ENCODE measurements at regions not wholly inside any gene's neighbourhood (a gene's known extent, or its start where the extent isn't known, plus 50 kb on each side); places are given as distances from the start of the nearest gene placed in this dataset.

DNA sequence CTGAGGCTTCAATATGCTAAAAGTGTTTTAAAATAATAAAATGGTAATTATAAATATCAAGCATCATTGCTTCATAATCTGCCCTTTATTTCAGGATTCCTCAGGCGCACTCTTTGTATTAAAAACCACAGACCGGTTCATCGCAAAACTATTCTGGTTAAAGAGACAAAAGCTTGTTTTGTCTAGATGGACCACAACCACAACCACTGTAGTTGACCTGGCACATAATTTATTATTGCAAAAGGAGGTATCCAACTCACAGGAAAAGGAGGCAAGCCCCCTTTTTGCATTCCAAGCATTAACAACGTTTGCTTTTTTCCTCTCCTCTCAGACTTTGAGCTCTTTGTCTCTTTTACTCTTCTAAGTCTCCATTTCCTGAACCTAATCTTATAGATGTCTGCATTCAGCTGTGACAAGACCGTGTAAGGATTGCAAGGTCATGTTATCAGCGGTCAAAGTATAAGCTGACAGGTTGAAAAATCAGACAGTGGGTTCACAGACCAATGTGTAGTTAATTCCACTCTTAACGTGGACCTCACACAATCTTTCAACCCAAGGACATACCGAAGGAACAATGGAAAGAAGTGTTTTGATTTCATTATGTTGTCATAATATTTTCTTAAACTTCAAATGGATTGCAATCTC is 1057.6 kb downstream of the GALC start:
- Histone ChIP-seq H4K20me1 (ENCODE audit: control insufficient read depth, insufficient read depth, low read depth, low read length) (no peaks in the 10 kb centered on the region), H3K27me3 (ENCODE audit: control insufficient read depth, low read length) (no peaks in the 10 kb centered on the region), H3K36me3 (ENCODE audit: control insufficient read depth, low read length) (no peaks in the 10 kb centered on the region), H3K9me2 (replicated peaks; ENCODE audit: control insufficient read depth, low read length) (no peaks in the 10 kb centered on the region), H3K4me3 (ENCODE audit: low read length) (no peak overlapping the region), H3K79me2 (ENCODE audit: control insufficient read depth, low read length) (no peaks in the 10 kb centered on the region), H3F3A (ENCODE audit: control insufficient read depth, insufficient read depth) (no peaks in the 10 kb centered on the region), H3K4me2 (ENCODE audit: low read length) (no peak overlapping the region), H3K4me1 (ENCODE audit: control insufficient read depth, low read length) (no peaks in the 10 kb centered on the region), H3K9me3 (ENCODE audit: control insufficient read depth, insufficient read depth, low read length) (no peaks in the 10 kb centered on the region; the same call in 1 of the 2 replicates), H3K27ac (ENCODE audit: low read depth, low read length) (no peak overlapping the region)
- TF ChIP-seq, protein P1, sequence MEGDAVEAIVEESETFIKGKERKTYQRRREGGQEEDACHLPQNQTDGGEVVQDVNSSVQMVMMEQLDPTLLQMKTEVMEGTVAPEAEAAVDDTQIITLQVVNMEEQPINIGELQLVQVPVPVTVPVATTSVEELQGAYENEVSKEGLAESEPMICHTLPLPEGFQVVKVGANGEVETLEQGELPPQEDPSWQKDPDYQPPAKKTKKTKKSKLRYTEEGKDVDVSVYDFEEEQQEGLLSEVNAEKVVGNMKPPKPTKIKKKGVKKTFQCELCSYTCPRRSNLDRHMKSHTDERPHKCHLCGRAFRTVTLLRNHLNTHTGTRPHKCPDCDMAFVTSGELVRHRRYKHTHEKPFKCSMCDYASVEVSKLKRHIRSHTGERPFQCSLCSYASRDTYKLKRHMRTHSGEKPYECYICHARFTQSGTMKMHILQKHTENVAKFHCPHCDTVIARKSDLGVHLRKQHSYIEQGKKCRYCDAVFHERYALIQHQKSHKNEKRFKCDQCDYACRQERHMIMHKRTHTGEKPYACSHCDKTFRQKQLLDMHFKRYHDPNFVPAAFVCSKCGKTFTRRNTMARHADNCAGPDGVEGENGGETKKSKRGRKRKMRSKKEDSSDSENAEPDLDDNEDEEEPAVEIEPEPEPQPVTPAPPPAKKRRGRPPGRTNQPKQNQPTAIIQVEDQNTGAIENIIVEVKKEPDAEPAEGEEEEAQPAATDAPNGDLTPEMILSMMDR (IDR thresholded peaks at IDR 0.05; ENCODE audit: low read depth, low read length, poor library complexity, severe bottlenecking): no peak
- no peak for TF ChIP-seq EZH2phosphoT487 (IDR thresholded peaks at IDR 0.05; ENCODE audit: borderline replicate concordance, low read length)

DNA sequence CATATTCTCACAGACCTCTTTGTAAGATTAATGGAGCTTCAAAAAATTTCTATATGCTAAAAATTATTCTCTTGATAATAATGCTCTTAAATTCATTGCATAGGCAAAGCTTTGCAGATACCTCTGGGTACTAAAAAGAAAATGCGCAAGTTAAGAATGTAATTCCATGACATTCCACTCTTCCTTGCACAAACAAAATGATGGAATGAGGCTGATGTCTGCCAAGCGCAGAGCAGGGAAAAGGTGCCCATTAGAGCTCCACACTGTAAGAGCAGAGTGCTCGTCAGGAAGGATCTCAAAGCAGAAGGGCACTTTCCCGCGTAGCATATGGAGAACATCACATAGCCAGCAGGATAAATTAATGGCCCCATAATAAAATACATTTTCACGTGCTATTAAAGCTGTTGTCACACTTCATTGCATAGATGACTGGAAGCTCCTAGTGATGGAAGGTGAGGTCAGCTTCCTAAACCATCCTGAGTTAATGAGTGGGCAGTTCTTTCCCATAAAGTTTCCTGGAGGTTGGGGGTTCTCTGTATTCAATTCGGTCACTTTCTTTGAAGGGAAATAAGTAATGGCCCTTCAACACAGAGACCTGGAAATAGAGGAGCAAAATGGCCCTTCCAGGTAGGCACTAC is 1058.9 kb downstream of the GALC start:
- no peaks in the 10 kb centered on the region for H3F3A ChIP-seq (ENCODE audit: control insufficient read depth, insufficient read depth)
- H3K27ac ChIP-seq (ENCODE audit: low read depth, low read length): no peak overlapping the region
- H4K20me1 ChIP-seq (ENCODE audit: control insufficient read depth, insufficient read depth, low read depth, low read length): no peaks in the 10 kb centered on the region
- H3K79me2 ChIP-seq (ENCODE audit: control insufficient read depth, low read length): no peaks in the 10 kb centered on the region
- H3K4me1 ChIP-seq (ENCODE audit: control insufficient read depth, low read length): no peaks in the 10 kb centered on the region
- no peak overlapping the region for H3K4me3 ChIP-seq (ENCODE audit: low read length)
- no peaks in the 10 kb centered on the region for H3K36me3 ChIP-seq (ENCODE audit: control insufficient read depth, low read length)
- no peaks in the 10 kb centered on the region; the same call in 1 of the 2 replicates for H3K9me3 ChIP-seq (ENCODE audit: control insufficient read depth, insufficient read depth, low read length)
- H3K4me2 ChIP-seq (ENCODE audit: low read length): no peak overlapping the region
- TF ChIP-seq, protein P1 (IDR thresholded peaks at IDR 0.05; ENCODE audit: low read depth, low read length, poor library complexity, severe bottlenecking): no peak
- no peak for TF ChIP-seq EZH2phosphoT487 (IDR thresholded peaks at IDR 0.05; ENCODE audit: borderline replicate concordance, low read length)
- H3K9me2 ChIP-seq (replicated peaks; ENCODE audit: control insufficient read depth, low read length): no peaks in the 10 kb centered on the region
- H3K27me3 ChIP-seq (ENCODE audit: control insufficient read depth, low read length): no peaks in the 10 kb centered on the region

DNA sequence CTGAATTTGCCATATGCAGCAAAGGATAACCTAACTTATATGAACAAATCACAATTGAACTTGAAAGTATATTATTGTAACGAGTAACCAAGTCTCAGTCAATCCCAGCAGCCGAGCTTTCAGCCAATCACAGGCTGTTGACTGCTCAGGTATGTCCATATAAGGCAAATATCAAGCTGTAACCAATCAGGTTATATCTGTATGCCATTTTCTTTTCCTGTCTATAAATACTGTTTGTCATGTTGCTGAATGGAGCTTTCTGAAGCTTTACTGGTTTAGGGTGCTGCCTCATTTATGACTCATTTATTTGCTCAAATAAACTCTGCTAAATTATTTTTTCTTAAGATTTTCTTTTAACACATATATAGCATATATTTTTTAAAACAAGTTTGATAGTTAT is 1059.5 kb downstream of the GALC start:
- no peak for TF ChIP-seq EZH2phosphoT487 (IDR thresholded peaks at IDR 0.05; ENCODE audit: borderline replicate concordance, low read length)
- TF ChIP-seq, protein P1 (IDR thresholded peaks at IDR 0.05; ENCODE audit: low read depth, low read length, poor library complexity, severe bottlenecking): no peak
- Histone ChIP-seq H3K4me3 (ENCODE audit: low read length) (no peak overlapping the region), H3K9me2 (replicated peaks; ENCODE audit: control insufficient read depth, low read length) (no peaks in the 10 kb centered on the region)

More for the DNA sequence above, 1059.5 kb downstream of the GALC start:
- no peaks in the 10 kb centered on the region for H3K27me3 ChIP-seq (ENCODE audit: control insufficient read depth, low read length)
- H3K9me3 ChIP-seq (ENCODE audit: control insufficient read depth, insufficient read depth, low read length): no peaks in the 10 kb centered on the region; the same call in 1 of the 2 replicates
- H3K36me3 ChIP-seq (ENCODE audit: control insufficient read depth, low read length): no peaks in the 10 kb centered on the region
- H4K20me1 ChIP-seq (ENCODE audit: control insufficient read depth, insufficient read depth, low read depth, low read length): no peaks in the 10 kb centered on the region
- H3K79me2 ChIP-seq (ENCODE audit: control insufficient read depth, low read length): no peaks in the 10 kb centered on the region
- H3K27ac ChIP-seq (ENCODE audit: low read depth, low read length): no peak overlapping the region
- H3F3A ChIP-seq (ENCODE audit: control insufficient read depth, insufficient read depth): no peaks in the 10 kb centered on the region
- H3K4me1 ChIP-seq (ENCODE audit: control insufficient read depth, low read length): no peaks in the 10 kb centered on the region
- H3K4me2 ChIP-seq (ENCODE audit: low read length): no peak overlapping the region
